GM12878 (cell line): ENCODE measurements at regions not wholly inside any gene's neighbourhood (a gene's known extent, or its start where the extent isn't known, plus 50 kb on each side); places are given as distances from the start of the nearest gene placed in this dataset.

ENCODE experiments used
- ATAC-seq: fragments of 200-7000 bp; cut with Tn5 transposase; 3 replicates; pipeline ENCODE4 v1.9.1; 2020; ENCODE audit warnings: mild to moderate bottlenecking, moderate library complexity
- BruUV-seq: library from RNA; stranded (reverse); fragments of 400-500 nt; replicated peaks from 2 replicates; lab custom pipeline; 2021; lab: Mats Ljungman, UMichigan
- CTCF ChIA-PET: fragments of 300-600 bp; sonication (Branson Sonifier 250); formaldehyde crosslinking; extraction: SDS; loops from one replicate; lab custom pipeline; 2021; ENCODE audit warnings: inconsistent platforms; lab: Yijun Ruan, JAX
- POLR2A ChIA-PET: fragments of 350-600 bp; formaldehyde crosslinking; extraction: SDS; loops from one replicate; lab custom pipeline; 2021; ENCODE audit warnings: inconsistent platforms; lab: Charles Lee
- RAD21 ChIA-PET: fragments of 300-600 bp; sonication (Branson Sonifier 250); formaldehyde crosslinking; loops from one replicate; lab custom pipeline; 2023; ENCODE audit warnings: antibody characterized with exemption; ENCODE audit not compliant: unreplicated experiment; lab: Charles Lee
- SMC1A ChIA-PET: fragments of 300-600 bp; sonication (Branson Sonifier 250); formaldehyde crosslinking; loops from one replicate; lab custom pipeline; 2023; ENCODE audit not compliant: unreplicated experiment, uncharacterized antibody; lab: Charles Lee
- DNase-seq: peaks from one replicate; pipeline ENCODE4 v3.0.0-alpha.2; 2011; ENCODE audit warnings: low read depth, low spot score
- FAIRE-seq: peaks from 3 replicates; lab custom pipeline; 2011; peaks lifted over from hg19 to GRCh38; lab: Jason Lieb, UNC
- H2AFZ ChIP-seq: 2 replicates; pipeline ENCODE4 v1.6.0; 2011; ENCODE audit warnings: low read depth, low read length, control low read depth; ENCODE audit not compliant: control insufficient read depth
- H3K27ac ChIP-seq: 2 replicates; pipeline ENCODE4 v1.5.1; 2011; ENCODE audit warnings: control low read depth; ENCODE audit not compliant: control insufficient read depth, insufficient read depth
- H3K27me3 ChIP-seq, 2 experiments: replicated peaks in 1 of 2; 2 replicates each; pipeline versions ENCODE4 v1.6.0 to v1.6.1; 2011; ENCODE audit warnings: low read length in 1 of 2; ENCODE audit not compliant: control insufficient read depth in 2 of 2, insufficient read depth in 2 of 2
- H3K36me3 ChIP-seq, 2 experiments: 2 replicates each; pipeline ENCODE4 v1.5.1; 2011; ENCODE audit warnings: low read length in 1 of 2; ENCODE audit not compliant: control insufficient read depth in 2 of 2, insufficient read depth in 2 of 2
- H3K4me1 ChIP-seq: 2 replicates; pipeline ENCODE4 v1.6.1; 2011; ENCODE audit warnings: mild to moderate bottlenecking, low read length, moderate library complexity, mixed read lengths; ENCODE audit not compliant: control insufficient read depth, insufficient read depth
- H3K4me2 ChIP-seq: 2 replicates; pipeline ENCODE4 v1.6.0; 2011; ENCODE audit warnings: control low read depth; ENCODE audit not compliant: control insufficient read depth, insufficient read depth
- H3K4me3 ChIP-seq: fragments of 200-600 bp; sonication (generic); 2 replicates; pipeline ENCODE4 v1.5.1; 2016
- H3K79me2 ChIP-seq: 2 replicates; pipeline ENCODE4 v1.6.0; 2011; ENCODE audit warnings: low read length; ENCODE audit not compliant: control insufficient read depth, insufficient read depth
- H3K9ac ChIP-seq: 2 replicates; pipeline ENCODE4 v1.8.0; 2011; ENCODE audit warnings: low read length, control low read depth, mixed read lengths; ENCODE audit not compliant: control insufficient read depth, insufficient read depth
- H3K9me3 ChIP-seq: replicated peaks from 3 replicates; pipeline ENCODE4 v1.5.1; 2011; ENCODE audit warnings: mild to moderate bottlenecking, low read length; ENCODE audit not compliant: control insufficient read depth, insufficient read depth
- H4K20me1 ChIP-seq: 2 replicates; pipeline ENCODE4 v1.6.0; 2011; ENCODE audit not compliant: control insufficient read depth, insufficient read depth
- BCL3 ChIP-seq: IDR thresholded peaks from 2 replicates; pipeline ENCODE4 v1.6.1; 2011; ENCODE audit warnings: borderline replicate concordance, low read depth, mild to moderate bottlenecking, moderate library complexity, low read length; ENCODE audit not compliant: insufficient read depth, poor library complexity, severe bottlenecking
- ELK1 ChIP-seq: IDR thresholded peaks from 2 replicates; pipeline ENCODE4 v1.6.1; 2012; ENCODE audit warnings: low read depth, low read length, improper control_type of control experiment
- EP300 ChIP-seq, 2 experiments: fragments of 150-350 bp in 1 of 2; IDR thresholded peaks; 2 replicates each; pipeline ENCODE4 v1.6.1; 2011 to 2012; ENCODE audit warnings: low read depth in 2 of 2, low read length in 2 of 2, borderline replicate concordance in 1 of 2, improper control_type of control experiment in 1 of 2, inconsistent platforms in 1 of 2; ENCODE audit not compliant: control insufficient read depth in 1 of 2
- IRF3 ChIP-seq: fragments of 450-650 bp; IDR thresholded peaks from 2 replicates; pipeline ENCODE4 v1.6.1; 2014; ENCODE audit warnings: mild to moderate bottlenecking
- JUNB ChIP-seq: IDR thresholded peaks from 2 replicates; pipeline ENCODE4 v1.6.1; 2016; ENCODE audit warnings: antibody characterized with exemption, mild to moderate bottlenecking
- KDM1A ChIP-seq: fragments of 200-600 bp; sonication (generic); IDR thresholded peaks from 2 replicates; pipeline ENCODE4 v1.6.1; 2016; ENCODE audit warnings: borderline replicate concordance
- NFIC ChIP-seq: IDR thresholded peaks from 2 replicates; pipeline ENCODE4 v1.6.1; 2012; ENCODE audit warnings: low read depth, mild to moderate bottlenecking, inconsistent platforms, low read length, moderate library complexity
- NFXL1 ChIP-seq: fragments of 450-650 bp; IDR thresholded peaks from 2 replicates; pipeline ENCODE4 v1.6.1; 2017; ENCODE audit warnings: antibody characterized with exemption, mild to moderate bottlenecking, borderline replicate concordance
- NKRF ChIP-seq: fragments of 450-650 bp; conservative IDR thresholded peaks from 2 replicates; pipeline ENCODE4 v1.6.1; 2017; ENCODE audit warnings: mild to moderate bottlenecking, moderate library complexity
- RAD21 ChIP-seq: IDR thresholded peaks from 2 replicates; pipeline ENCODE4 v1.6.1; 2011; ENCODE audit warnings: mild to moderate bottlenecking, low read depth, low read length, moderate library complexity; ENCODE audit not compliant: insufficient read depth
- RCOR1 ChIP-seq: conservative IDR thresholded peaks from 2 replicates; pipeline ENCODE4 v1.6.1; 2012; ENCODE audit warnings: low read depth, low read length, improper control_type of control experiment
- SMAD5 ChIP-seq: IDR thresholded peaks from 2 replicates; pipeline ENCODE4 v1.6.1; 2016; ENCODE audit warnings: antibody characterized with exemption, low read depth
- SUZ12 ChIP-seq: fragments of 200-600 bp; sonication (generic); IDR thresholded peaks from one replicate; pipeline ENCODE4 v1.6.1; 2018; ENCODE audit warnings: antibody characterized with exemption, mild to moderate bottlenecking; ENCODE audit not compliant: unreplicated experiment
- TCF12 ChIP-seq: IDR thresholded peaks from 2 replicates; pipeline ENCODE4 v1.6.1; 2011; ENCODE audit warnings: low read depth, mild to moderate bottlenecking, low read length
- ZNF207 ChIP-seq: fragments of 450-650 bp; IDR thresholded peaks from 2 replicates; pipeline ENCODE4 v1.6.1; 2014; ENCODE audit warnings: antibody characterized with exemption, mild to moderate bottlenecking, borderline replicate concordance
- ZZZ3 ChIP-seq: IDR thresholded peaks from 2 replicates; pipeline ENCODE4 v1.6.1; 2011; ENCODE audit warnings: low read depth; ENCODE audit not compliant: control insufficient read depth, insufficient read length
- WGBS: methylation state at CpG from one replicate; pipeline ENCODE4 v1.1.6; 2016; ENCODE audit warnings: low lambda C conversion rate; ENCODE audit not compliant: insufficient replicate concordance, insufficient coverage; ENCODE audit errors: missing lambda C conversion rate; 5-methylcytosine and 5-hydroxymethylcytosine counted together
- in situ Hi-C: fragments of 300-500 bp; cut with MboI; formaldehyde crosslinking; loops from 9 replicates; pipeline ENCODE4 v1.14.3; 2018; ENCODE audit warnings: mixed read lengths
- intact Hi-C: fragments of 100-400 bp; cut with micrococcal nuclease; formaldehyde crosslinking; loops from one replicate; pipeline ENCODE4 v1.14.2; 2022; ENCODE audit not compliant: unreplicated experiment

- Histone ChIP-seq H3K4me1 (no peaks in the 10 kb centered on the region), H4K20me1 (no peaks in the 10 kb centered on the region), H3K27me3 (no peaks in the 10 kb centered on the region), H3K4me3 (no peak overlapping the region), H3K27ac (no peak overlapping the region), H3K4me2 (no peak overlapping the region), H3K79me2 (no peaks in the 10 kb centered on the region), H3K9me3 (no peaks in the 10 kb centered on the region), H2AFZ (no peak overlapping the region), H3K36me3 (no peaks in the 10 kb centered on the region), H3K9ac (no peak overlapping the region)
- POLR2A ChIA-PET = no interaction called here
- TF ChIP-seq ELK1 (no peak), RAD21 (no peak), NFXL1 (no peak), TCF12 (no peak), NKRF (no peak), JUNB (no peak), SUZ12 (no peak), BCL3 (no peak), KDM1A (no peak), ZNF207 (no peak), SMAD5 (no peak), NFIC (no peak), EP300 (IDR thresholded peaks at IDR 0.05; ENCODE audit: borderline replicate concordance in 1 of 2, control insufficient read depth in 1 of 2, low read depth in 2 of 2, low read length in 2 of 2) (no peak), IRF3 (no peak), RCOR1 (no peak), ZZZ3 (no peak)
- CTCF ChIA-PET = interaction anchor here (2.2 kb wide), 1 partner anchor 101 kb away, joined by 5 read pairs; no protein-coding TSS in a partner anchor
- no peak for FAIRE-seq
- SMC1A ChIA-PET = no interaction called here
- intact Hi-C loops = no loop called here
- no peak for DNase-seq
- no peak for ATAC-seq
- WGBS = 21% methylated on average over 4 of the region's 4 CpGs
- in situ Hi-C loops = no loop called here
- RAD21 ChIA-PET = no interaction called here
- no TSS peak for BruUV-seq
Observed at GRCh38 chr4:138770818-138771217, 244.8 kb upstream of the NOCT start.
